ENCODE measurements at regions not wholly inside any gene's neighbourhood (a gene's known extent, or its start where the extent isn't known, plus 50 kb on each side); places are given as distances from the start of the nearest gene placed in this dataset.
A peak's percentile ranks its signal among the peaks of the same experiment; 100 is the strongest.

DNA sequence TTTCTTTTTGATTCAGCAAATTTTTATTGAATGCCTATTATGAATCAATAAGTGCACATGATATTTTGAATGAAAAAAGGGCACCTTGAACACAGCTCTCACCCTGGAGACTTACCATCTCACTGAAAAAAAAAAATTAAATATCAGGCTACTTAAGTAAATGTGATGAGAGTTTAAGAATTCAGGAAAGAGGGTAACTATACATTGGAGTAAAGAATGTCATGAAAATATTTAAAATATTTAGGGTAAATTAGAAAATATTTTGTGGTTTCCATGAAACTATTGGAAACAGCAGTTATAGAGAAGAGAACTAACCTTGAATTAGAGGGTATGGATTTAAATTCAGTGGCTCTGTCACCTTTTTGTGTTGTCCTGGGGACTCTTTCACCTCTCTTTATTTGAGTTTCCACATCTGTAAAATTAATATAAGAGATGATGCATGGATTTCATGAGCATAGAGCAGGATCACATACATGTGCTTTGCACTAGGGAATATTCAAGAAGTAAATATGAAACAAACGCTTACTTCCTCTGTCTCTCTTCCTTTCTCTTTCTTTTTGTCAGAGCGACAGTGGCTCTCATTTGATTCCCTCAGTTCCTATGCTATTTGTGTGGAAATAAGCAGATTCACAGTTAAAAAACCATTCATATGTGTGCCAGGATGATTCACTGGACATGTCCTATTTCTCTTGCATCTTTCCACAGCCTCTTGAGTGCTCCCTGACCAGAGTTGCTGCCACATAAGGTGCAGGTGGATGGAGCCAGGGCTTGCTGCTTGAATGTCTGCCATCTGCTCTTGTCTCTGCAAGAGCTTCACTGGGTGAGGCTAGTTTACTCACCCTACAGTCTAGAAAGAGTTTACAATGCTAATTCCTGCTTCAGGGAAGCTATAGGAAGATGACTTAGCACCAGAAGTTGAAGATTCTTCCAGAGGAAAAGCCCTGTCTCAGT lies 533.1 kb downstream of the ETS1 start:
- Histone ChIP-seq H3K27me3 (replicated peaks in 1 of 2; ENCODE audit: control insufficient read depth in 2 of 2, insufficient read depth in 2 of 2, low read length in 1 of 2) (no peaks in the 10 kb centered on the region), H3K36me3 (ENCODE audit: control insufficient read depth in 2 of 2, insufficient read depth in 2 of 2, low read length in 1 of 2) (no peaks in the 10 kb centered on the region), H3K4me3 (no peak overlapping the region; the same call in 1 of the 2 replicates), H3K9ac (ENCODE audit: control insufficient read depth, insufficient read depth, low read length) (no peak overlapping the region), H3K27ac (ENCODE audit: control insufficient read depth, insufficient read depth) (no peak overlapping the region), H3K79me2 (ENCODE audit: control insufficient read depth, insufficient read depth, low read length) (no peaks in the 10 kb centered on the region), H3K4me1 (ENCODE audit: control insufficient read depth, insufficient read depth, low read length) (no peaks in the 10 kb centered on the region), H2AFZ (ENCODE audit: control insufficient read depth, low read depth, low read length) (peak overlapping the region; percentile 69), H3K4me2 (ENCODE audit: control insufficient read depth, insufficient read depth) (peak overlapping the region; percentile 5; the same call in 1 of the 2 replicates), H4K20me1 (ENCODE audit: control insufficient read depth, insufficient read depth) (no peaks in the 10 kb centered on the region), H3K9me3 (replicated peaks; ENCODE audit: control insufficient read depth, insufficient read depth, low read length) (no peaks in the 10 kb centered on the region)
- BruUV-seq (replicated peaks): no TSS peak
- in situ Hi-C loops (cut with MboI): no loop called here
- 0% methylated on average over 2 of the region's 2 CpGs for WGBS (ENCODE audit: insufficient coverage, insufficient replicate concordance, low lambda C conversion rate, missing lambda C conversion rate)
- DNase-seq (ENCODE audit: low read depth, low spot score) (no peak), ATAC-seq (peak; percentile 57), FAIRE-seq (no peak)
- TF ChIP-seq ZNF622 (IDR thresholded peaks at IDR 0.05) (no peak), GABPA (IDR thresholded peaks at IDR 0.05; ENCODE audit: low read depth) (no peak), EP300 (IDR thresholded peaks at IDR 0.05; ENCODE audit: borderline replicate concordance in 1 of 2, control insufficient read depth in 1 of 2, low read depth in 2 of 2, low read length in 2 of 2) (no peak), IRF5 (IDR thresholded peaks at IDR 0.05; ENCODE audit: borderline replicate concordance) (no peak), ZBED1 (IDR thresholded peaks at IDR 0.05; ENCODE audit: borderline replicate concordance) (no peak), RBBP5 (conservative IDR thresholded peaks at IDR 0.05) (no peak), NR2F1 (conservative IDR thresholded peaks at IDR 0.05) (no peak)
- intact Hi-C loops (cut with micrococcal nuclease; ENCODE audit: unreplicated experiment): no loop called here
- SMC1A ChIA-PET (ENCODE audit: uncharacterized antibody, unreplicated experiment): no interaction called here
- POLR2A ChIA-PET: no interaction called here
- CTCF ChIA-PET: no interaction called here
- RAD21 ChIA-PET (ENCODE audit: unreplicated experiment): interaction anchor here (0.7 kb wide), 1 partner anchor 103 kb away, joined by 3 read pairs; no protein-coding TSS in a partner anchor

Data from GM12878 (cell line).